Nephron progenitor cell (in vitro differentiated cells): ENCODE measurements at regions not wholly inside any gene's neighbourhood (a gene's known extent, or its start where the extent isn't known, plus 50 kb on each side); places are given as distances from the start of the nearest gene placed in this dataset.

Source experiments
- DNase-seq: peaks from one replicate; pipeline ENCODE4 v3.0.0; 2021
- H3K27ac Mint-ChIP-seq: 2 replicates; pipeline ENCODE4 v1.8.0; 2021; ENCODE audit warnings: mild to moderate bottlenecking, moderate library complexity, mixed read lengths
- H3K27me3 Mint-ChIP-seq: 2 replicates; pipeline ENCODE4 v1.8.0; 2021; ENCODE audit warnings: mild to moderate bottlenecking, low read depth, mixed read lengths; ENCODE audit not compliant: poor library complexity
- H3K36me3 Mint-ChIP-seq: 2 replicates; pipeline ENCODE4 v1.8.0; 2021; ENCODE audit warnings: low read depth, mixed read lengths
- H3K4me1 Mint-ChIP-seq: 2 replicates; pipeline ENCODE4 v1.8.0; 2021; ENCODE audit warnings: mixed read lengths
- H3K4me3 Mint-ChIP-seq: 2 replicates; pipeline ENCODE4 v1.8.0; 2021; ENCODE audit warnings: mild to moderate bottlenecking, moderate library complexity, mixed read lengths
- H3K9me3 Mint-ChIP-seq: 2 replicates; pipeline ENCODE4 v1.8.0; 2021; ENCODE audit warnings: mild to moderate bottlenecking, moderate library complexity, mixed read lengths
- CTCF ChIP-seq: fragments of 200-600 bp; sonication (generic); IDR thresholded peaks from 2 replicates; pipeline ENCODE4 v1.5.0; 2021; ENCODE audit warnings: antibody characterized with exemption

- TF ChIP-seq CTCF, result no peak
- no peak overlapping the region for H3K4me3 Mint-ChIP-seq
- H3K27me3 Mint-ChIP-seq, result peaks cover 22% of the 10 kb centered on the region
- H3K36me3 Mint-ChIP-seq, result no peaks in the 10 kb centered on the region
- no peak for DNase-seq
- H3K4me1 Mint-ChIP-seq, result no peaks in the 10 kb centered on the region
- H3K27ac Mint-ChIP-seq, result no peak overlapping the region
- no peaks in the 10 kb centered on the region for H3K9me3 Mint-ChIP-seq
Observed at GRCh38 chr1:65719391-65719790, 73.3 kb upstream of the PDE4B start.

- peak overlapping the region; percentile 8 for H3K27ac Mint-ChIP-seq
- no peaks in the 10 kb centered on the region for H3K4me1 Mint-ChIP-seq
- no peaks in the 10 kb centered on the region for H3K36me3 Mint-ChIP-seq
- H3K4me3 Mint-ChIP-seq, result no peak overlapping the region
- DNase-seq, result no peak
- TF ChIP-seq CTCF, result no peak
- no peaks in the 10 kb centered on the region for H3K9me3 Mint-ChIP-seq
- H3K27me3 Mint-ChIP-seq, result peaks cover 22% of the 10 kb centered on the region
Observed at GRCh38 chr1:65722461-65722860, 70.2 kb upstream of the PDE4B start.

GRCh38 chr1:65724151-65724550, 68.5 kb upstream of the PDE4B start:
- Mint-ChIP-seq H3K9me3 (no peaks in the 10 kb centered on the region), H3K4me3 (no peak overlapping the region), H3K36me3 (no peaks in the 10 kb centered on the region), H3K27me3 (peaks cover 18% of the 10 kb centered on the region), H3K27ac (no peak overlapping the region), H3K4me1 (no peaks in the 10 kb centered on the region)
- no peak for DNase-seq
- no peak for TF ChIP-seq CTCF

- no peaks in the 10 kb centered on the region for H3K36me3 Mint-ChIP-seq
- DNase-seq, result no peak
- no peak for TF ChIP-seq CTCF
- no peaks in the 10 kb centered on the region for H3K4me1 Mint-ChIP-seq
- H3K9me3 Mint-ChIP-seq, result no peaks in the 10 kb centered on the region
- no peak overlapping the region for H3K4me3 Mint-ChIP-seq
- H3K27ac Mint-ChIP-seq, result no peak overlapping the region
- peaks cover 18% of the 10 kb centered on the region for H3K27me3 Mint-ChIP-seq
Observed at GRCh38 chr1:65725064-65725463, 67.6 kb upstream of the PDE4B start.

GRCh38 chr1:65728504-65728903, 64.2 kb upstream of the PDE4B start:
- no peak overlapping the region for H3K4me3 Mint-ChIP-seq
- H3K27ac Mint-ChIP-seq, result no peak overlapping the region
- H3K4me1 Mint-ChIP-seq, result no peaks in the 10 kb centered on the region
- TF ChIP-seq CTCF, result no peak
- H3K9me3 Mint-ChIP-seq, result no peaks in the 10 kb centered on the region
- no peak for DNase-seq
- H3K36me3 Mint-ChIP-seq, result no peaks in the 10 kb centered on the region
- H3K27me3 Mint-ChIP-seq, result peaks cover 14% of the 10 kb centered on the region

GRCh38 chr1:65729259-65729658, 63.4 kb upstream of the PDE4B start:
- Mint-ChIP-seq H3K27me3 (peaks cover 11% of the 10 kb centered on the region), H3K4me1 (no peaks in the 10 kb centered on the region), H3K4me3 (no peak overlapping the region), H3K27ac (no peak overlapping the region), H3K9me3 (no peaks in the 10 kb centered on the region), H3K36me3 (no peaks in the 10 kb centered on the region)
- DNase-seq, result no peak
- no peak for TF ChIP-seq CTCF
